Endothelial cell of umbilical vein (primary cell): ENCODE measurements at regions not wholly inside any gene's neighbourhood (a gene's known extent, or its start where the extent isn't known, plus 50 kb on each side); places are given as distances from the start of the nearest gene placed in this dataset.

Source experiments
- BruUV-seq: library from RNA; stranded (reverse); fragments of 400-500 nt; replicated peaks from 2 replicates; lab custom pipeline; 2021; lab: Mats Ljungman, UMichigan
- CTCF ChIA-PET: fragments of 300-600, 350-600 bp; sonication (Branson Sonifier 250); formaldehyde crosslinking; loops from one replicate; lab custom pipeline; 2021; ENCODE audit warnings: antibody characterized with exemption, inconsistent platforms; lab: Charles Lee
- POLR2A ChIA-PET: fragments of 300-600, 350-600 bp; sonication (Branson Sonifier 250); formaldehyde crosslinking; loops from one replicate; lab custom pipeline; 2021; ENCODE audit warnings: antibody characterized with exemption, inconsistent platforms; lab: Charles Lee
- DNase-seq: peaks from one replicate; pipeline ENCODE4 v3.0.0-alpha.2; 2011; ENCODE audit warnings: low read depth, low spot score
- FAIRE-seq: peaks from 2 replicates; lab custom pipeline; 2011; peaks lifted over from hg19 to GRCh38; lab: Jason Lieb, UNC
- H2AFZ ChIP-seq: 2 replicates; pipeline ENCODE4 v1.6.0; 2012; ENCODE audit warnings: low read depth, low read length, control low read depth, inconsistent platforms
- H3K27ac ChIP-seq: 2 replicates; pipeline ENCODE4 v1.5.1; 2011; ENCODE audit warnings: low read depth, mild to moderate bottlenecking, control low read depth, low read length, moderate library complexity; ENCODE audit not compliant: insufficient read depth
- H3K27me3 ChIP-seq, 2 experiments: 2 replicates each; pipeline versions ENCODE4 v1.6.0 to v1.6.1; 2011; ENCODE audit warnings: low read length in 2 of 2, mixed read lengths in 1 of 2; ENCODE audit not compliant: control insufficient read depth in 2 of 2, insufficient read depth in 2 of 2
- H3K36me3 ChIP-seq, 2 experiments: 2 replicates in 1 of 2; 3 replicates in 1 of 2; pipeline ENCODE4 v1.5.1; 2011; ENCODE audit warnings: low read length in 2 of 2, mild to moderate bottlenecking in 1 of 2, moderate library complexity in 1 of 2; ENCODE audit not compliant: control insufficient read depth in 2 of 2, insufficient read depth in 2 of 2; ENCODE audit errors: extremely low read depth in 1 of 2
- H3K4me1 ChIP-seq: 3 replicates; pipeline ENCODE4 v1.5.1; 2011; ENCODE audit warnings: mild to moderate bottlenecking, low read length; ENCODE audit not compliant: control insufficient read depth, insufficient read depth; ENCODE audit errors: extremely low read depth
- H3K4me2 ChIP-seq: 2 replicates; pipeline ENCODE4 v1.6.1; 2011; ENCODE audit warnings: low read length, control low read depth, mixed read lengths; ENCODE audit not compliant: insufficient read depth
- H3K4me3 ChIP-seq, 3 experiments: fragments of 200-600 bp in 1 of 3; sonication (generic), shearing (Covaris generic) in 1 of 3; replicated peaks in 1 of 3; 2 replicates each; pipeline ENCODE4 v1.5.1; 2011 to 2016; ENCODE audit warnings: control low read depth in 3 of 3, low read length in 3 of 3, mild to moderate bottlenecking in 2 of 3, inconsistent platforms in 1 of 3, low read depth in 1 of 3, moderate library complexity in 1 of 3; ENCODE audit not compliant: insufficient read depth in 1 of 3
- H3K79me2 ChIP-seq: 2 replicates; pipeline ENCODE4 v1.6.0; 2012; ENCODE audit warnings: low read length, inconsistent platforms; ENCODE audit not compliant: control insufficient read depth, insufficient read depth
- H3K9ac ChIP-seq: replicated peaks from 2 replicates; pipeline ENCODE3; 2011; ENCODE audit warnings: low read length, control low read depth; ENCODE audit not compliant: insufficient read depth; ENCODE audit errors: extremely low read depth
- H3K9me1 ChIP-seq: replicated peaks from 3 replicates; pipeline ENCODE4 v1.6.0; 2011; ENCODE audit warnings: mild to moderate bottlenecking, low read length; ENCODE audit not compliant: control insufficient read depth, insufficient read depth; ENCODE audit errors: extremely low read depth
- H3K9me3 ChIP-seq: replicated peaks from 2 replicates; pipeline ENCODE4 v1.5.1; 2012; ENCODE audit warnings: low read length, inconsistent platforms; ENCODE audit not compliant: control insufficient read depth, insufficient read depth
- H4K20me1 ChIP-seq: replicated peaks from 2 replicates; pipeline ENCODE3; 2011; ENCODE audit warnings: mild to moderate bottlenecking, low read length; ENCODE audit not compliant: control insufficient read depth, insufficient read depth; ENCODE audit errors: extremely low read depth
- EZH2 ChIP-seq: IDR thresholded peaks from 2 replicates; pipeline ENCODE4 v1.6.1; 2012; ENCODE audit warnings: borderline replicate concordance, low read depth, mild to moderate bottlenecking, moderate library complexity, low read length, inconsistent platforms; ENCODE audit not compliant: severe bottlenecking
- FOS ChIP-seq: IDR thresholded peaks from 2 replicates; pipeline ENCODE4 v1.6.1; 2011; ENCODE audit warnings: mild to moderate bottlenecking, low read length, moderate library complexity, borderline replicate concordance; ENCODE audit not compliant: insufficient read depth
- GATA2 ChIP-seq: IDR thresholded peaks from 2 replicates; pipeline ENCODE4 v1.7.0; 2011; ENCODE audit warnings: low read depth, mild to moderate bottlenecking, moderate library complexity, mixed read lengths, low read length; ENCODE audit not compliant: insufficient read length, insufficient read depth
- JUN ChIP-seq: IDR thresholded peaks from 2 replicates; pipeline ENCODE4 v1.6.1; 2011; ENCODE audit warnings: borderline replicate concordance, low read depth; ENCODE audit not compliant: insufficient read length, insufficient read depth
- MYC ChIP-seq: IDR thresholded peaks from one replicate; pipeline ENCODE4 v1.6.1; 2011; ENCODE audit warnings: mild to moderate bottlenecking, low read depth, low read length
- POLR2A ChIP-seq: IDR thresholded peaks from 2 replicates; pipeline ENCODE4 v1.6.1; 2012; ENCODE audit warnings: low read depth, mild to moderate bottlenecking, control low read depth, low read length
- POLR2AphosphoS5 ChIP-seq: IDR thresholded peaks from 2 replicates; pipeline ENCODE4 v1.6.1; 2012; ENCODE audit warnings: low read depth, mild to moderate bottlenecking, control low read depth, low read length, moderate library complexity; ENCODE audit not compliant: insufficient read depth
- dilution Hi-C: fragments of 300-500 bp; cut with MboI; formaldehyde crosslinking; loops from one replicate; pipeline ENCODE4 v1.15.0; 2019; ENCODE audit warnings: low sequenced_read_pairs; ENCODE audit not compliant: extremely low pct_ligation_motif_present
- intact Hi-C: fragments of 100-400 bp; cut with micrococcal nuclease; formaldehyde crosslinking; loops from one replicate; pipeline ENCODE4 v1.10.0; 2022
- TF ChIP-seq, protein P1 (sequence below), 2 donors: IDR thresholded peaks; 1 replicate in 1 of 2; 2 replicates in 1 of 2; pipeline ENCODE4 v1.5.1; 2011; ENCODE audit warnings: low read length in 2 of 2, mild to moderate bottlenecking in 2 of 2, moderate library complexity in 2 of 2, control low read depth in 1 of 2, inconsistent platforms in 1 of 2, low read depth in 1 of 2; ENCODE audit not compliant: insufficient read depth in 1 of 2; ENCODE audit errors: extremely low read depth in 1 of 2
- TF ChIP-seq, protein P2 (sequence below): IDR thresholded peaks from 2 replicates; pipeline ENCODE4 v1.6.1; 2011; ENCODE audit not compliant: insufficient read depth, insufficient read length

DNA sequence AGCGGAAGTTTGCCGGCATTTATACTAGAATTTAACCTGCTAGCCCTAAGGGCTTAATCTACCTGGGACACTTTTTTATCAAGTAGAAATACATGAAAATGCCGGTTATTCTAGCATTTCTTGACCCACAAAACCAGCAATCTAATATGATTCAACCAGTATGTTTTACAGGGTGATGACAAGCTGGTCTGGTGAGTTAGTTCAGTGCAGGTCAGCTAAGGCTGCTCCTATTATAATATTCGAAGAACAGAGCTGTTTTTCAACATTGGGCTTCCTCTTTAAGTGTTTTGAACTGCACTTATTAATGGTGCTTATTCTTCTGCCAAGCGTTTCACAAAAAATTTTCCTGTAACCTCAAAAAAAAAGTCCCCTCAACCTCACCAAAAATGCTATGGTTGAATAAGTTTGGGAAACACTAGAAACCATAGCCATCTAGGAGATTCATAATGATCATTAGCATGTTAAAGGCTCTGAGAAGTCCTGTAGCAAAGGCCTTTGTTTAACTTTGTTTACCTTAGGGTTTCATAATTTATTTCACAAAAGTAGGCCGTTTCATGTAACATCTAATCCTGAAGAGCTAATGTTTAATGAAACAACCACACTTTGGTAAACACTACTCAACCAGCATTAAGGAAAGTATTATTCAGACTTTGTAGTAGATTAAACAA is 526.6 kb downstream of the KLF12 start:
- no peaks in the 10 kb centered on the region for H3K79me2 ChIP-seq
- intact Hi-C loops: no loop called here

More for the DNA sequence above, 526.6 kb downstream of the KLF12 start:
- BruUV-seq: no TSS peak
- ChIA-PET CTCF (no interaction called here), POLR2A (no interaction called here)
- DNase-seq (no peak), FAIRE-seq (no peak)
- dilution Hi-C loops: no loop called here
- H3K4me2 ChIP-seq: no peak overlapping the region
- no peak overlapping the region for H3K4me3 ChIP-seq
- no peak overlapping the region for H3K9ac ChIP-seq
- no peaks in the 10 kb centered on the region for H3K9me1 ChIP-seq
- H3K27ac ChIP-seq: no peak overlapping the region
- no peaks in the 10 kb centered on the region for H3K27me3 ChIP-seq
- no peaks in the 10 kb centered on the region for H3K4me1 ChIP-seq
- no peaks in the 10 kb centered on the region for H3K9me3 ChIP-seq
- TF ChIP-seq MYC (no peak), EZH2 (no peak), POLR2AphosphoS5 (no peak), POLR2A (no peak), GATA2 (no peak), FOS (no peak), JUN (no peak)
- TF ChIP-seq, protein P1, sequence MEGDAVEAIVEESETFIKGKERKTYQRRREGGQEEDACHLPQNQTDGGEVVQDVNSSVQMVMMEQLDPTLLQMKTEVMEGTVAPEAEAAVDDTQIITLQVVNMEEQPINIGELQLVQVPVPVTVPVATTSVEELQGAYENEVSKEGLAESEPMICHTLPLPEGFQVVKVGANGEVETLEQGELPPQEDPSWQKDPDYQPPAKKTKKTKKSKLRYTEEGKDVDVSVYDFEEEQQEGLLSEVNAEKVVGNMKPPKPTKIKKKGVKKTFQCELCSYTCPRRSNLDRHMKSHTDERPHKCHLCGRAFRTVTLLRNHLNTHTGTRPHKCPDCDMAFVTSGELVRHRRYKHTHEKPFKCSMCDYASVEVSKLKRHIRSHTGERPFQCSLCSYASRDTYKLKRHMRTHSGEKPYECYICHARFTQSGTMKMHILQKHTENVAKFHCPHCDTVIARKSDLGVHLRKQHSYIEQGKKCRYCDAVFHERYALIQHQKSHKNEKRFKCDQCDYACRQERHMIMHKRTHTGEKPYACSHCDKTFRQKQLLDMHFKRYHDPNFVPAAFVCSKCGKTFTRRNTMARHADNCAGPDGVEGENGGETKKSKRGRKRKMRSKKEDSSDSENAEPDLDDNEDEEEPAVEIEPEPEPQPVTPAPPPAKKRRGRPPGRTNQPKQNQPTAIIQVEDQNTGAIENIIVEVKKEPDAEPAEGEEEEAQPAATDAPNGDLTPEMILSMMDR (IDR thresholded peaks at IDR 0.05; ENCODE audit: extremely low read depth in 1 of 2, insufficient read depth in 1 of 2, low read depth in 1 of 2, low read length in 2 of 2): no peak
- TF ChIP-seq, protein P2, sequence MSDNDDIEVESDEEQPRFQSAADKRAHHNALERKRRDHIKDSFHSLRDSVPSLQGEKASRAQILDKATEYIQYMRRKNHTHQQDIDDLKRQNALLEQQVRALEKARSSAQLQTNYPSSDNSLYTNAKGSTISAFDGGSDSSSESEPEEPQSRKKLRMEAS: no peak
- no peaks in the 10 kb centered on the region for H4K20me1 ChIP-seq
- no peak overlapping the region for H2AFZ ChIP-seq
- H3K36me3 ChIP-seq: no peaks in the 10 kb centered on the region
